Activated naive CD8-positive, alpha-beta T cell treated with anti-CD3 and anti-CD28 coated beads, Interleukin-2, amount 50 U/mL, for 16 hours (primary cell): ENCODE measurements at regions not wholly inside any gene's neighbourhood (a gene's known extent, or its start where the extent isn't known, plus 50 kb on each side); places are given as distances from the start of the nearest gene placed in this dataset.

Source experiments
- DNase-seq: peaks from one replicate; pipeline ENCODE4 v3.0.0-alpha.2; 2020; ENCODE audit warnings: low read depth, low spot score

DNA sequence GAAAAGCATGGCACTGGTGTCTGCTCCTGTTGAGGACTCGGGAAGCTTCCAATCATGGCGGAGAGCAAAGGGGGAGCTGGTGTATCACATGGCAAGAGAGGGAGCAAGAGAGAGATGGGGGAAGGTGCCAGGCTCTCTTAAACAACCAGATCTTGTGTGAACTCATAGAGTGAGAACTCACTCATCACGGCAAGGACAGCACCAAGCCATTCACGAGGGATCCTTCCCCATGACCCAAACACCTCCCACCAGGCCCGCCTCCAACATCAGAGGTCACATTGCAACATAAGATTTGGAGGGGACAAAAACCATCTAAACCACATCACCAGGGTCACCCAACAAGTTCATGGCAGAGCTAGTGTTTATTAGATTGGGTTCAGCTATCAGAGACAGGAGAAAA lies 218.7 kb upstream of the BCOR start:
- no peak for DNase-seq

DNA sequence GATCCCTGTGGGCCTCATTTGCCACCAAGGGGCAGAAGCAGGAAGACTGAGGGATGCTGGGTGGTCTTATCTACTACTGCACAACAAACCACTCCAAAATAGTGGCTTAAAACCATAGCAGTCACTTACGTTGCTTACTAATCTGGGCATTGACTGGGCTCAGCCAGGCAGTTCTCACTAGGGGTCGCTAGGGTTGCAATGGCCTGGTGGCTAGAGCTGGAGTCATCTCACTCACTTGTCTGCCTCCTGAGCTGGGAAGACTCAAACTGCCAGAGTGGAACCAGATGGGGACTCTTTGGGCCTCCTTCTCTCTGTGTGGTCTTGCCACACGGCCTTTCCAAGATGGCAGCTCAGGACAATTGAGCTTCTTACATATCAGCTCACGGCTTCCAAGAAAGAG lies 216.3 kb upstream of the BCOR start:
- DNase-seq = no peak

DNA sequence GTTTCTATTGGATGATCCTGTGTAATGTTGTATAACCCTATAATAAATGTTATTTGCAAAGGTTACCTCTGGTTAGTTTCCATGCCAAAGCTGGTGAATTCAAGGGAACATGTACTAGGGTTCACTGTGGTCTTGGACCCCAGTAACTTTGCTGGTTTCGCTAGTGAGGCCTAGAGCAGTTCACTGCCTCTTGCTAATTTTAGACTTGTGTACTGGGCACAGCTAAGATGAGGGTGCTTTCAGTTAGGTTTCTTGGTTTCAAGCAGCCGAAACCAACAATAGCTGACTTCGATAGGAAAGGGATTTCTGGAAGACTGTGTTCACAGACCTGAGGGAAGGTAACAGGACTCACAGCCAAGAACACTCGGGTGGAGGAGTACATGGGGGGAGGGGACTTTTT lies 215.5 kb upstream of the BCOR start:
- no peak for DNase-seq

DNA sequence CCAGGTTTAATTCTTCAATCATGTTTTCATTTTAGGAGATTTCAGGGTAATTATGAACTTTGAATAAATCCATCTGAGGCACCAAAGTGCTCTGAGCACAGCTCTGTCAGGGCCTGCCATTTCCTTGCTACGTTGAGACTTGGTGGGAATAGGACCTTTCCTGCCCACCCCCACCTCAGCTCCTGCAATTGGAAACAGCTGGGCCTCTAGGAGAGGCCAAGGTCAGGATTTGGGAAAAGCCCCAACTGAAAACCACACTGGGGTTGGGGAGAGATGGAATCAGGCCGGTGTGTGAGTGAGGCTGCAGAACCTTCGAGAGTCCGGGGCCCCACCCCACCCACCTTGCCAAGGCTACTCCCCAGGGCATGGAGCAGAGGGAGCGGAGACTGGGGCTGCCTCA lies 212.7 kb upstream of the BCOR start:
- no peak for DNase-seq

DNA sequence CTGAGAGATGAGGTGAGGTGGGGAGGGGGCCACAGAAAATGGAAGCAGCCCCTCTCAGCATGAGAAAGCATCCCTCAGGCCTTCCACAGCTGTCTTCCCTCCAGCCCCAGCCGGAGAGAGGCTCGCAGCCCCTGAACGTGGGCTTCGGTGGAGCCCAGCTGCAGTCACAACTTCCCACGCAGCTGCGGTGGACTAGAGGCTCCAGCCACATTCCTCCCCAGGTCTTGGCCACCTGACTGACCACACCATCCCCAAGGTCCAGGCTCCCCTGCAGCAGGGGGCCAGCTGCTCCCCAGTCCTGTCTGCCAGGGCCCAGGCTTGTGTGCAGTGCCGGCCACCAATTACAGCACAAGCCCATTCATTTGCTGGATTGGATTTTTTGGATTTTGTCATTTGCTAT lies 212.3 kb upstream of the BCOR start:
- DNase-seq = no peak

DNA sequence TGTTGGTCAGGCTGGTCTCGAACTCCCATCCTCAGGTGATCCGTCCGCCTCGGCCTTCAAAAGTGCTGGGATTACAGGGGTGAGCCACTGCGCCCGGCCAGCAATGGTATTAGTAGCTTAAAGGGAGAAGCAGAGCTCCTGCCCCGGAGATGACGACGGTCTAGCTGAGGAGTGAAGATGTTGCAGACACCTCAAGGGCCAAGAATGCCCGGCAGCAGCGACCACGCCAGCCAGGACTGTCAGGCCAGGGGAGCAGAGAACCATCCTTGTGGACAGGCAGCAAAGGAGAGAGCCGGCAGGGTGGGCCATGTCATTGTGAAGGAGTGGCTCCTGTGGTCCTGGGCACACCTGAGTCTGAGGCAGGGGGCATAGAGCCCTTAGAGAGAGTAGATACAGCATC lies 210.1 kb upstream of the BCOR start:
- no peak for DNase-seq

DNA sequence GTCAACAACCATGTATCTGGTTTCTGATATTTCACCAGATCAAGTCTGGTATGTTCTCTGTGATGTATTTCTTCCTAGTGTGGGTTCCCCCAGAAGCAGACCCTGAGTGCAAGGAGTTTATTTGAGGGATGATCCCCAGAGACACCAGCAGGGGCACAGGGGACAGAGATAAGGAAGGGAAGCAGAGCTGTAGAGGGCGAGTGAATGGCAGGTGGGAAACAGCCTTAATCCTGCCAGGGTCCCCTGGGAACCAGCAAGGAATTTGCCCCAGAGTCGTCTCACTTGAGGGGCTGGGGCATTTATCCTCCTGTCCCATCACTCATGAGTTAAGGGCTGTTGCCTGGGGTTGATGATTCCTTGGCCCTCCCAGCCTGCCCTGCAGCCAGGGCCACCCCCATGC lies 206.4 kb upstream of the BCOR start:
- no peak for DNase-seq

DNA sequence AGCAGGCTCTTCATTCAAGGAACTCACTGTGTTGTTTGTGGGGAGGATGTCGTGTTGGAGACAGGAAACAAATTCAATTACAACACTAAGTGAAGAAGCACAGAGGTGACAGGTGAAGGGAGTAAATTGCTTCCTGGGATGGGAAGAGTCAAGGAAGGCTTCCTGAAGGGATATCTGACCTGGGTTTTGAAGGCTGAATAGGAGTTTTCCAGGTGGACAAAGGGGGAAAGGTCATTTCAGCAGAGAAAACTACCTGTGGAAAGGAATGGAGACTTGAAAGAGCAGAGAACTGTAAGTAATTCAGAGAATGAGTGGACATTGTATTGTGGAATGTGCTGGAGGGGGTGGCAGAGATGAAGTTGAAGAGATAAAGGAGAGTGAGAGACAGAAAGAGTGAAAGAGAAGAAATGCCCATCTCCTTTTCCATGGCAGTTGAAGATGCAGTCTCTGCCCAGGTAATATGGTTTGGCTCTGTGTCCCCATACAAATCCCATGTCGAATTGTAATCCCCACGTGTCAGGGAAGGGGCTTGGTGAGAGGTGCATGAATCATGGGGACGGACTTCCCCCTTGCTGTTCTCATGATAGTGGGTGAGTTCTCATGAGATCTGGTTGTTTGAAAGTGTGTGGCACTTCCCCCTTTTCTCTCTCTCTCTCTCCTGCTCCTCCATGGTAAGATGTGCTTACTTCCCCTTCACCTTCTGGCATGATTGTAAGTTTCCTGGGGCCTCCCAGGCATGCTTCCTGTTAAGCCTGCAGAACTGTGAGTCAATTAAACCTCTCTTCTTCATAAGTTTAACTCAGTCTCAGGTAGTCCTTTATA lies 205.7 kb upstream of the BCOR start:
- DNase-seq = no peak

DNA sequence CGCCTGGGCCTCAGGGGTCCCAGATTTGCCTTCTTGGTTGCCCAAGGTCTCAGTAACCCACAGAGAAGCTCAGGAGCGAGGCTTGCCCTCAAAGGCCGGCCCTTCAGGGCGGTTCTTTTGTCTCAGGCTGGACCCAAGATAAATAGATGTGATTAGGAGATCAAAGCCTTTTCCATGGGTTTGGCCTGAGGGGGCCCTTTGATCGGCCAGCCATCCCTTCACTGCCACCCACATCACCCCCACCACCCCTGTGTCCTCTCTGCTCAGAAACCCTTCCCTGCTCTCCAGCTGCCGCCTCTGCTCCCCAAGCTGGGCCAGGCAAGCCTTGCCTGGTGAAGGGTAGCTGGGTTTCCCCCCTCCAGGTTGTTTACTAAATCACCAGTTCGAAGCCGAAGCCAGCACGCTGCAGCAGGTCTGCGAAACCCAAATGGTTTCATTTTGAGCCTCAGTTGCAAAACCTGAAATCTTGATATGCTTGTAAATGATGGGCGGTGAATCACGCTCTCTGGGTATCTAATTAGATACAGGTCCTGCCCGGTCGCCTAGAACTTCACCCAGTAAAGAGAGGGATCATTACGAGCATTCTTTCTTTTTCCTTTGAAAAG lies 202.6 kb upstream of the BCOR start:
- DNase-seq = no peak

DNA sequence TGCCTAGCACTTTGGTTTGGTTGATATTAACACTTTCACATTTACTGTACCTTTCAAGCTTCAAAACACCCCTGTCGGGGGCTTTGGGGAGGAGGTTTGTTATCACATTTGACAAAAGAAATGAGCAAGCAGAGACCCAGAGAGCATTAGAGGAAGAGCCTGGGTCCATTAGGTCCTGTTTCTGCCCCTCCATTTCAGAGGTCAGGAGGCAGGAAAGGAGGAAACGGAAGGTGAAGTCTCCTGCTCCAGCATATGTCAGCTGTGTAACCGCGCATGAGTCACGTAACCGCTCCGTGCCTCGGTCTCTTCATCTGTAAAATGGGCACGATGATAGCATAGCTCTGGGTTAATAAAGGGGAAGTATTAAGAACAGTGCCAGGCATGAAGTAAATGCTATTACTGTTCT lies 201.9 kb upstream of the BCOR start:
- DNase-seq = no peak

DNA sequence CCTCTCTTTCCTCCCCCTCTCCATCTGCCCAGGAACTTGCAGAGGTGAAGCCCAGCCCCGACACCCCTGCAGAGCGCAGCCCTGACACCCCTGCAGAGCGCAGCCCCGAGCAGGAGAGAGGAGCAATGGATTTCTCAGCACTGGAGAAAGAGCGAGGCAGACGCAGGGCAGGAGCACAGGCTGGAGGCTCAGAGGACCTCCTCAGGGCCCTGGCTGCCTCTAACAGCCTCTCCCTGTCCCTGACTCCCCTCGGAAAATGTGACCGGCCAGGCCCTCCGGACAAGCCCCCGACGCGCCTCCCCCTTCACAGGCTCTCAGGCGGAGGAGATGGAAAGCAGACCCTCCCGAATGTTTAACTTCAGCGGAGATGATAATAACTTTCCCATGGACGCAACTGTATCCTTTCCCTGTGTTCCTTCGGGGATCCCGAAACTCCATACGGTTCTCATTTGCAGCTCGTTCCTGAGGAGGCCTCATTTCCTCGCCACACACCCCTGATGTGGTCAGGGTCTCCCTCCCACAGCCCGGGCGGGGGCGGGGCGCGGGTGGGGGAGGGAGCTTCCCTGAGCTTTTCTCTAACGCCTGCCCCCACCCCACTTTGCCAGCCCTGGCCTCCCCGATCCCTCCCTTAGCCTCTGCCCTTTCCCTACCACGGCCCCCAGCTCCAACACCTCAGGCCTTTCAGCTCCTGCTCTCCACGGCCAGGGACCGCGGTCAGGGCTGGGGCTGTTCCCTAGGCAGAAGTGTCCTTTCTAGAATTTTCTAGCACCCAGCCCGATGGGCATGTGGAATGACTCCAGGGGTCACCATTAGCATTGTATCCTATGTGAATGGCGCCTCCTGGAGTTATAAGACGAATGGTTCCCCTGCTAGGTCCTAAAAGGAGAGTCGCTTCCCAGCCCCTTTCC lies 201.1 kb upstream of the BCOR start:
- no peak for DNase-seq

DNA sequence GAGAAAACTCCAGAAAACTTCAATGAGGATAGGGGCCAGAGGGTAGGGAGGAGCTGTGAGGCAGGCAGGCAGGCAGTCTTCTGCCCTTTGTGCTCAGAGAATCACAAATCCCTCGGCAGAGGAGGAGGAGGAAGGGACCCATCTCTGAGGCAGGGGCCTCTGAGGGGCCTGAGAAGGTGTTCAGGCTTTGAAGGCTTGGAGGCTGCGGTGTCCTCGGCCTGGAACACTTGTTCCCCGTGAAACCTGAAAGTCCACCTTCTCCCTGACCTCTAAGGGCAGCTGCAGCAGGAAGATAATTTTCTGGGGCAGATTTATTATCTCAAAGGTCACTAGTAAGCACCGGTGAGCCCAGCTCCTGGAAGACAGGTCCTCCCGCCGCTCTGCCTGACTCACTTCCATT lies 200.3 kb upstream of the BCOR start:
- no peak for DNase-seq

DNA sequence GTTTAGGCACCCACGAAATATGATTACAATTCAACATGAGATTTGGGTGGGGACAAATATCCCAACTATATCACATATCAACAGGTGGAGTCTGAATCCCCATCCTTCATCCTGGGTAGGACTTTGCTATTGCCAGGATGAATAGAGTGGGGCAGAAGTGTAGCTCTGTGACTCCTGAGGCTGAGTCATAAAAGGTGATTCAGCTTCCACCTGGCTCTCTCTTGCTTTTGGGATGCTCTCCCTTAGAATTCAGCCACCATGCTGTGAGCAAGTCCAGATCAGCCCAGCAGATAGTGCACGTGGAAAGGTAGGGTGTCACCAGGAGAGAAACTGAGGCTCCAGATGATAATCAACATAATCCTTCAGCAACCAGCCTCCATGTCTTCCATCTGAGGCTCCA lies 193.8 kb upstream of the BCOR start:
- no peak for DNase-seq

DNA sequence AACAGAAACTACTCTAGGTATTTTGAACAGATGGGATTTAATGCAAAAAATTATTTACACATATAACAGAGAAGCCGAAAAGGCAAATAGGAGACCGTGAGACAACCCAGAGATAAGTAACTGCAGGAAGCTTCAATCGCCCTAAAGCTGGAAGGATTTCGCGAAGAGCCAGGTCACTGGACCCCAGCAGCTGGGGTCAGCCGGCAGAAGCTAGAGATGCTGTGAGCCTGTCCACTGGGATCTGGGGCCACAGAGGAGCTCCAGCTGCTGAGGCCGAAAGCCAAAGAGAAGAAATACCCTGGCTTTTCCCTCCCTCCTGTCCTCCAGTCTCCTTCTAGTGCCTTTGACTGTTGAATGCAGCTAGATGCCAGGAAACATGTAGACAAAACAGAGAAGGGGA lies 192.8 kb upstream of the BCOR start:
- no peak for DNase-seq

DNA sequence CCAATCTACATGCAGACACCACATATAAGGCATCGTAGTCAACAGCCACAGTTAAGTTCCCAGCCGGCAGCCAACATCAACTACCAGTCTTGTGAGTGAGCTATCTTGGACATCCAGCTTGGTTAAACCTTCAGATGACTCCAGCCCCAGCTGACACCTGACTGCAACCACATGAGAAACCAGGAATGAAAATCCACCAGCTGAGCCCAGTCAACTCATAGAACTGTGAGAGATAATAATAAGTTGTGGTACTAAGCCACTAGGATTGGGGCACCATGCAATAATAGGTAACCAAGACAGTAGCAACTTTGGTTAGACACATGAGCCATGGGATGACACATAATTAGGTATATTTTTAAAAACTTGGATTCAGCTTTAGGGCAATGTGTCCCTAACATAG lies 188.1 kb upstream of the BCOR start:
- DNase-seq = no peak

DNA sequence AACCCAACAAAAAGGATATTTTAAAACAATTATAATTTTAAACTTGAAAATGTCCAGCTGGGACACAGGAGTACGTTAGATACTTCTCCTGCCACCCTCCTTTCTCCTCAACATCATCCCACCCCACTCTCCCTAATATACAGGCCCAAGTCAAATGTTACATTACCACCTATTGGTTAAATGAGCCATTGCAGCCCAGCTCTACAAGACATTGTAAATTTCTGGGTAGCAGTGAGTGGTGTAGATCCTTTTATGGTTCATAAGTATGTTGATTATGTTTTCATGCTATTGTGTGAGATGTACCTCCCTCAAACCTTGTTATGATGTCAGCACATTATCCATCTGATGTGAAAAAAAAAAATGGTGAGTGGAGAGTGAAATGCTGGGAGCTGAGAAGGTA lies 187.1 kb upstream of the BCOR start:
- no peak for DNase-seq

DNA sequence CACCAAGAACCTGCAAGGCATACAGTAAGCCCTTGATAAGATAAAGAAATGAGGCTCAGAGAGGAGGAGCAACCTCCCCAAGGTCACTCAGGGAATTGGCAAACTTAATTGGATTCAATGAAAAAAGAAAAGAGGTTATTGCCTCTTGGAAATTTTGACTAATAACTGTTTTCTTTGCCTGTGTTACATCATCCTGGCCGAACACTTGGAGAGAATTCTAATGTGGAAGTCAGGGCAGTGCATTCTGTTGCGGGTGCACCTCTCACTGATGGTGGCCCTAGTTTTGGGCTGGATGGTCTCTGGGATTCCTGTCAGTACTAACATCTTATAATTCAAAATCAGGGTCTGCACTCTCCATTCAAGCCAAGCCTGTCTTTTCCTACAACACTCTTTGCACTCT lies 186.2 kb upstream of the BCOR start:
- DNase-seq = no peak

DNA sequence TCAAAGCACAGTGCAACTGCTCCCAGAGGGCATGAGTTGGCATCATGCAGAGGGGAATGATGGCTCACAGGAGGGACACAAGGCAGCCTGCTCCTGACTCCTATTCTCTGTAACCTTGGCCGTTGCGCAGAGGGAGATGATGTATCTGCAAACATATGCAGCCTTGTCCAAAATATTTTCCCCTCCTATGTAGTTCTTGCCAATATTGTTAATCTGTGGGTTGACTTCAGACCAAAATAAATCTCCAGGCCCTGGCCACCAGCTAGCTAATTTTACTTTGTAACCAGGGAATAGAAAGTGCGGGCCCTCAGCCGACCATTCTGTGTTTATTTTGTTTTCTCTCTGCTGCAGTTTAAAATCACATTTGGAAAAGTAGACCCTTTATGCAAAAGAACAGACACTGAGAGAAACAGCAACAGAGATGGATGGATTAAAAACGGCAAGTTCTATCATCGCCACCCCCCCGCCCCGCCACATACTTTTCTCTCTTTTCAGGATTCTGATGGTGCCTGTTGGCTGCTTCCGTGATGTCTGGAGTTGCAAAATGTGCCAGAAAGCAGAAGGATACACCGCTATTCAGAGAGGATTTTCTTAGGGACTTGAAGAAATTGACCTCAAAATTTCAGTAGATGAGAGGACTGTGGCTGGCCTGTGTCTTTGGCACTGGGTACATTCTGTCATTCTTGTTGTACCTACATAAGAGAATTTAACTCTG lies 185.3 kb upstream of the BCOR start:
- no peak for DNase-seq

DNA sequence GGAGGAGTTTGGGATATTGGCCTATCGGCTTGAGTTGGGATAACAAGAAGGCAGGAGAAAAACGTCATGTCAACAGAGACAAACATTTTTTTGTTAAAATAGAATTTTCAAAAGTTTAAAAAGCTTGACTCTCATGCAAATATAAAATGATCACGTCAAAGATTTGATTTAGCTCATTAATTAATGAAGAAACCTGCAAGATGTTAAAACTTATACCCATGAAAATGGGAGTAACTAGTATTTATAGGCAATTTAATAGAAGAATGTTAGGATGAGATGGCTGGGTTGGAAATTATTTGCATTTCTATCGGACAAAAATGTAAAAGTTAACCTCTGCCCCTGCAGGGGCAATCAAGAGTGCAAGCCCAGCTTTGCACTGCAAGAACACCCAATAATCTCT lies 184.6 kb upstream of the BCOR start:
- DNase-seq = no peak

DNA sequence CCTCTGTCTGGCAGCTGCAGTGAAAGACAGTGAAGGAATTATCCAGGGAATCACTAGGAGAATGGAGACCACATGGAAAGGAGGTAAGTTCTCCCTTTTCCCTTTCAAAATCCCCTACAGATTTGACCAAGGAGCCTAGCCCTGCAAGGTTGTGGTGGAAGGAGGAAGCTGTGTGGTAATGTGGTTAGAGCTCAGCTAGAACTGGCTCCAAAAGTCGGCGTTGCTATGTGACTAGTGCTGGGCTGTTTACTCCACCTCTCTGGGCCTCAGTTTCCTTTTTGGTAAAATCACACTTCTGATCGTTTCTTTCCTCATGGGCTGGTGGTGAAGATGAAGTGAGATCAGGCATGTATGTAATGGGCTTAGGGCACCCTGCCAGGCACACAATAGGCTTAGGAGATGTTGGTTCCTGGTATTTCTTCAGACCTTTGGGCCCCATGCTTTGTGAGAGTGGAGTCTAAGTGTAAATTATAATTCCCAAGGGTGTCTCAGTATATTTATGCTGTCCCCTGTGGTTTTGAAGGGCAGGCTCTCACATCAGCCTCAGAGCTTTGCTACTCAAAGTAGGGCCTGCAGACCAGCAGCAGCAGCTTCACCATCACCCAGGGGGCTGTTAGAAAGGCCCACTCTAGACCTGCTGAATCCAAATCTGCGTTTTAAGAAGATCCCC lies 183.7 kb upstream of the BCOR start:
- DNase-seq = no peak

DNA sequence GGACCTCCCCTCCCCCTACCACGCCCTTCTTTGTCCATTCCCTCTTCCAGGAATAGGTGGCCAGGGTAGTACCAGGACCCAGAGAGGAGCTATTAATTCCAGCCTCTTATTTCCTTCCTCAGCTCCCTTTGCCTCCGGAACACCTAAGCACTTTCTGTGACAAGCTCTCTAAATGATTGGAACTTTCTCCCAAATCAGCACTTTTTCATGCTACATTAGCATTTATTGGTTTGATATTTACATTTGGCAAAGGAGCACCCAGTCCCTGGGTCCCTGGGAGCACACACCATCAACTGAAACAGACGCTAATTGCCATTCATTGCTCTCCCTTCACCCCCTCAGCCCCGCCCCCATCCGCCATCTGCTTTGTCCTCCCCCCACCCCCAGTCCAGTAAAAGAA lies 182.0 kb upstream of the BCOR start:
- no peak for DNase-seq

DNA sequence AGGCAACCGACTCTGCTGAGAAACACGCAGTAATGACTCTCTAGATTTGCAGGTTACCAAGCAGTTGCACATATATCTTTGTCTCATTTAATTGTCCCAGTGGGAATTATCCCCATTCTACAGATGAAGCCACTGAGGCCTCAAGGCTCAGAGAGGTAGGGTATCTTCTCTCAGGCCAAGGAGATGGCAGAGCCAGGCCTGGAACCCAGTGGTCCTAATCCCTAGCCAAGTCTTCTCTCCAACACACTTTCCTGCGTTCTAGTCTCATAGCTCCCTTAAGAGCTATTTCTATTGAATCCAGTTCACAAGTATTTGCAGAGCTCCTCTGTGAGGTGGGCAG lies 181.3 kb upstream of the BCOR start:
- DNase-seq = no peak
